HepG2 (cell line): ENCODE measurements at regions not wholly inside any gene's neighbourhood (a gene's known extent, or its start where the extent isn't known, plus 50 kb on each side); places are given as distances from the start of the nearest gene placed in this dataset.

Source experiments
- ATAC-seq: fragments of 200-7000 bp; cut with Tn5 transposase; 3 replicates; pipeline ENCODE4 v1.9.1; 2020; ENCODE audit warnings: mild to moderate bottlenecking, moderate library complexity
- BruUV-seq: library from RNA; stranded (reverse); fragments of 400-500 nt; replicated peaks from 2 replicates; lab custom pipeline; 2021; lab: Mats Ljungman, UMichigan
- CTCF ChIA-PET: fragments of 300-600 bp; formaldehyde crosslinking; extraction: SDS; loops from one replicate; lab custom pipeline; 2021; ENCODE audit warnings: low total read pairs, inconsistent platforms, low intra/inter-chr PET ratio; lab: Yijun Ruan, JAX
- POLR2A ChIA-PET: fragments of 350-600 bp; sonication (Branson Sonifier 250); formaldehyde crosslinking; loops from one replicate; lab custom pipeline; 2020; ENCODE audit warnings: antibody characterized with exemption, inconsistent platforms; lab: Yijun Ruan, JAX
- DNase-seq: peaks from one replicate; pipeline ENCODE4 v3.0.0-alpha.2; 2015; ENCODE audit warnings: low spot score
- FAIRE-seq: peaks from 3 replicates; lab custom pipeline; 2011; peaks lifted over from hg19 to GRCh38; lab: Jason Lieb, UNC
- H2AFZ ChIP-seq: one replicate; pipeline ENCODE4 v1.6.1; 2011; ENCODE audit warnings: low read length, inconsistent platforms
- H3K27ac ChIP-seq: fragments of 300-600 bp; 3 replicates; pipeline ENCODE4 v1.8.0; 2011; ENCODE audit warnings: mixed run types, mild to moderate bottlenecking, mixed read lengths, low read length, inconsistent platforms; ENCODE audit not compliant: insufficient read depth; ENCODE audit errors: extremely low read length
- H3K27me3 ChIP-seq, 2 experiments: fragments of 200-600 bp in 1 of 2; 2 replicates in 1 of 2; 3 replicates in 1 of 2; pipeline versions ENCODE4 v1.6.0 to v1.8.0; 2011; ENCODE audit warnings: low read length in 2 of 2, mild to moderate bottlenecking in 2 of 2, moderate library complexity in 2 of 2, inconsistent platforms in 1 of 2; ENCODE audit not compliant: insufficient read depth in 2 of 2, control insufficient read depth in 1 of 2
- H3K36me3 ChIP-seq, 2 experiments: fragments of 200-600 bp in 1 of 2; replicated peaks in 1 of 2; 2 replicates in 1 of 2; 3 replicates in 1 of 2; pipeline versions ENCODE4 v1.5.1 to v1.8.0; 2011; ENCODE audit warnings: low read length in 2 of 2, inconsistent platforms in 1 of 2; ENCODE audit not compliant: insufficient read depth in 2 of 2, control insufficient read depth in 1 of 2
- H3K4me1 ChIP-seq: 2 replicates; pipeline ENCODE4 v1.5.1; 2012; ENCODE audit warnings: low read length, inconsistent platforms; ENCODE audit not compliant: insufficient read depth
- H3K4me2 ChIP-seq: 2 replicates; pipeline ENCODE4 v1.6.0; 2011; ENCODE audit warnings: low read depth, low read length, inconsistent platforms
- H3K4me3 ChIP-seq, 3 experiments: fragments of 200-600 bp in 1 of 3; sonication (generic), shearing (Covaris generic) in 1 of 3; replicated peaks in 1 of 3; 2 replicates each; pipeline ENCODE4 v1.5.1; 2011 to 2016; ENCODE audit warnings: low read length in 3 of 3, inconsistent platforms in 2 of 3, low read depth in 2 of 3, mild to moderate bottlenecking in 2 of 3, control low read depth in 1 of 3, mixed read lengths in 1 of 3; ENCODE audit not compliant: insufficient read depth in 1 of 3
- H3K79me2 ChIP-seq: one replicate; pipeline ENCODE4 v1.6.1; 2011; ENCODE audit warnings: low read length, inconsistent platforms; ENCODE audit not compliant: insufficient read depth
- H3K9ac ChIP-seq: 2 replicates; pipeline ENCODE4 v1.6.0; 2011; ENCODE audit warnings: mild to moderate bottlenecking, low read depth, low read length, inconsistent platforms; ENCODE audit not compliant: insufficient read depth
- H3K9me3 ChIP-seq: 2 replicates; pipeline ENCODE4 v1.5.1; 2012; ENCODE audit warnings: mild to moderate bottlenecking, low read length
- H4K20me1 ChIP-seq: 2 replicates; pipeline ENCODE4 v1.6.0; 2011; ENCODE audit warnings: inconsistent platforms, mild to moderate bottlenecking, low read length, moderate library complexity; ENCODE audit not compliant: insufficient read depth
- GLI4 ChIP-seq: sonication (generic); formaldehyde crosslinking; IDR thresholded peaks from 2 replicates; pipeline ENCODE4 v1.5.1; 2020; ENCODE audit warnings: missing genetic modification reagents, mild to moderate bottlenecking, moderate library complexity, borderline replicate concordance
- RFX1 ChIP-seq: fragments of 450-650 bp; IDR thresholded peaks from 2 replicates; pipeline ENCODE4 v1.6.1; 2017
- RFX3 ChIP-seq: IDR thresholded peaks from 2 replicates; pipeline ENCODE4 v1.6.1; 2016; ENCODE audit warnings: missing biosample characterization, missing genetic modification reagents
- SATB2 ChIP-seq: sonication (generic); formaldehyde crosslinking; IDR thresholded peaks from 2 replicates; pipeline ENCODE4 v1.5.0; 2020; ENCODE audit warnings: missing genetic modification reagents
- SYNCRIP ChIP-seq: fragments of 200-400 bp; formaldehyde crosslinking; IDR thresholded peaks from 2 replicates; pipeline ENCODE4 v1.6.1; 2018; ENCODE audit warnings: mild to moderate bottlenecking, low read depth, low read length; ENCODE audit not compliant: insufficient read depth
- YEATS4 ChIP-seq: sonication (generic); formaldehyde crosslinking; IDR thresholded peaks from 2 replicates; pipeline ENCODE4 v1.4.0; 2020; ENCODE audit warnings: missing genetic modification reagents, borderline replicate concordance
- ZBTB7B ChIP-seq: sonication (generic); formaldehyde crosslinking; IDR thresholded peaks from 2 replicates; pipeline ENCODE4 v1.4.0; 2020; ENCODE audit warnings: missing genetic modification reagents
- ZNF567 ChIP-seq: sonication (generic); formaldehyde crosslinking; IDR thresholded peaks from 2 replicates; pipeline ENCODE4 v1.8.1; 2023; ENCODE audit warnings: mild to moderate bottlenecking, missing genetic modification reagents, borderline replicate concordance
- ZNF816 ChIP-seq: sonication (generic); formaldehyde crosslinking; IDR thresholded peaks from 2 replicates; pipeline ENCODE4 v1.8.0; 2022; ENCODE audit warnings: missing genetic modification reagents, mild to moderate bottlenecking, borderline replicate concordance
- WGBS: methylation state at CpG from one replicate; pipeline ENCODE4 v1.1.6; 2017; ENCODE audit warnings: low lambda C conversion rate; 5-methylcytosine and 5-hydroxymethylcytosine counted together
- in situ Hi-C: cut with HindIII; loops from 2 replicates; pipeline ENCODE4 v1.10.0; 2017; ENCODE audit warnings: low pct_unique_long_range_greater_than_20kb; ENCODE audit not compliant: extremely low pct_ligation_motif_present
- intact Hi-C: fragments of 100-400 bp; cut with micrococcal nuclease; formaldehyde crosslinking; loops from one replicate; pipeline ENCODE4 v1.10.0; 2022; ENCODE audit not compliant: unreplicated experiment
- TF ChIP-seq, protein P1 (sequence below): sonication (generic); formaldehyde crosslinking; IDR thresholded peaks from 2 replicates; pipeline ENCODE4 v1.5.1; 2020; ENCODE audit warnings: mild to moderate bottlenecking, missing genetic modification reagents, moderate library complexity
- TF ChIP-seq, protein P2 (sequence below): sonication (generic); formaldehyde crosslinking; IDR thresholded peaks from 2 replicates; pipeline ENCODE4 v1.4.0; 2020; ENCODE audit warnings: mild to moderate bottlenecking, missing genetic modification reagents
- TF ChIP-seq, protein P3 (sequence below): IDR thresholded peaks from 2 replicates; pipeline ENCODE4 v1.6.1; 2016; ENCODE audit warnings: missing compliant biosample characterization, missing genetic modification reagents, borderline replicate concordance

DNA sequence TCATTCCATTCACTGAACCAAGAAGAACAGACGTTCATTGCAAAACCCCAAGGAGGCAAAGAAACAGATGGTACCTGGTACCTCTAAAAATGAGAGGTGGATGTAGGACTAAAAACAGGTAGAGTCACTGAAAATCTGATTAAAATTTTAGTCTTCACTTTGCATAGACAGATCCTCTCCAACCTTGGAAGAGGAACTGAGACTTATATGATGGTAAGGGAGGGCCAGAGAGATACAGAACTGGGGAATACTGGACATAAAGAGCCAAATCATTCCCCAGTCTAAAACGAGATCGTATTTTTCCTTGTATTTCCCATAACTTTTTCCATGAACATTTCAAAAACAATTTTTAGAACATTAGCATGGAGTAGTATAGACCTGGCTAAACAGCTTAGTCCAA lies 59.7 kb upstream of the SPOPL start:
- FAIRE-seq: no peak
- BruUV-seq: no TSS peak

DNA sequence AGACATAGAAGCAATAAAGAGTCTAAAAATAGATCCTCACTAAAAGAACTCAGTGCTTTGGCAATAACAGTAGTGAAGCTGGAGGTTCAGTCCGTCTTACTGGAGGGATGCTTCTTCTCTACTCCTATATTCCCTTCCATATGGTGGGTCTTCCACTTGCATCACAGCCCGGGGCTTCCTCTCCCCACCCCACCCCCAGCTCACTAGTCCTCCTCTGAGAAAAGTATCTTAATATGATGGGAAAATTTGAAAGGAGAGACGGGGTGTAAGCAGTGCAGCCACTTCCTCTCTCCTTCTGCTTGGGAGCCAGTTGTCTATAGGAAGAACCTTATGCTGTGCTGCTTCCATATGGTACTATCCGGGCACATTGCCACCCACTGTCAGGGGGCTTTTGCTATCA lies 57.2 kb upstream of the SPOPL start:
- H3K4me2 ChIP-seq: no peak overlapping the region
- no peak overlapping the region for H3K27ac ChIP-seq
- no peak overlapping the region for H3K4me3 ChIP-seq
- H3K9me3 ChIP-seq: no peaks in the 10 kb centered on the region
- H3K4me1 ChIP-seq: peaks cover 51% of the 10 kb centered on the region
- H3K9ac ChIP-seq: no peak overlapping the region
- intact Hi-C loops: no loop called here
- ChIA-PET CTCF (no interaction called here), POLR2A (no interaction called here)
- WGBS: 81% methylated on average over 4 of the region's 4 CpGs
- in situ Hi-C loops: no loop called here
- BruUV-seq: no TSS peak
- no peak for FAIRE-seq
- no peak for DNase-seq
- H3K79me2 ChIP-seq: no peaks in the 10 kb centered on the region
- no peak overlapping the region for H2AFZ ChIP-seq
- no peak for ATAC-seq
- no peaks in the 10 kb centered on the region for H3K36me3 ChIP-seq
- no peaks in the 10 kb centered on the region for H4K20me1 ChIP-seq
- no peaks in the 10 kb centered on the region for H3K27me3 ChIP-seq
- TF ChIP-seq SATB2 (CRISPR knock-in tag): no peak
- TF ChIP-seq ZNF567 (CRISPR knock-in tag): no peak
- no peak for TF ChIP-seq YEATS4
- TF ChIP-seq, protein P1, sequence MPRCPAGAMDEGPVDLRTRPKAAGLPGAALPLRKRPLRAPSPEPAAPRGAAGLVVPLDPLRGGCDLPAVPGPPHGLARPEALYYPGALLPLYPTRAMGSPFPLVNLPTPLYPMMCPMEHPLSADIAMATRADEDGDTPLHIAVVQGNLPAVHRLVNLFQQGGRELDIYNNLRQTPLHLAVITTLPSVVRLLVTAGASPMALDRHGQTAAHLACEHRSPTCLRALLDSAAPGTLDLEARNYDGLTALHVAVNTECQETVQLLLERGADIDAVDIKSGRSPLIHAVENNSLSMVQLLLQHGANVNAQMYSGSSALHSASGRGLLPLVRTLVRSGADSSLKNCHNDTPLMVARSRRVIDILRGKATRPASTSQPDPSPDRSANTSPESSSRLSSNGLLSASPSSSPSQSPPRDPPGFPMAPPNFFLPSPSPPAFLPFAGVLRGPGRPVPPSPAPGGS: no peak

More for the DNA sequence above, 59.7 kb upstream of the SPOPL start:
- H3K4me1 ChIP-seq: peaks cover 51% of the 10 kb centered on the region
- TF ChIP-seq, protein P2, sequence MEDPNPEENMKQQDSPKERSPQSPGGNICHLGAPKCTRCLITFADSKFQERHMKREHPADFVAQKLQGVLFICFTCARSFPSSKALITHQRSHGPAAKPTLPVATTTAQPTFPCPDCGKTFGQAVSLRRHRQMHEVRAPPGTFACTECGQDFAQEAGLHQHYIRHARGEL (CRISPR knock-in tag): no peak
- TF ChIP-seq RFX1 (no peak), ZNF816 (CRISPR knock-in tag) (no peak), GLI4 (CRISPR knock-in tag) (no peak), ZBTB7B (CRISPR knock-in tag) (no peak), SYNCRIP (no peak), RFX3 (CRISPR knock-in tag) (no peak)
- TF ChIP-seq, protein P3, sequence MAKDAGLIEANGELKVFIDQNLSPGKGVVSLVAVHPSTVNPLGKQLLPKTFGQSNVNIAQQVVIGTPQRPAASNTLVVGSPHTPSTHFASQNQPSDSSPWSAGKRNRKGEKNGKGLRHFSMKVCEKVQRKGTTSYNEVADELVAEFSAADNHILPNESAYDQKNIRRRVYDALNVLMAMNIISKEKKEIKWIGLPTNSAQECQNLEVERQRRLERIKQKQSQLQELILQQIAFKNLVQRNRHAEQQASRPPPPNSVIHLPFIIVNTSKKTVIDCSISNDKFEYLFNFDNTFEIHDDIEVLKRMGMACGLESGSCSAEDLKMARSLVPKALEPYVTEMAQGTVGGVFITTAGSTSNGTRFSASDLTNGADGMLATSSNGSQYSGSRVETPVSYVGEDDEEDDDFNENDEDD (CRISPR knock-in tag): no peak
- H3K27ac ChIP-seq: no peak overlapping the region
- no peaks in the 10 kb centered on the region for H3K27me3 ChIP-seq
- 98% methylated on average over 3 of the region's 3 CpGs for WGBS
- in situ Hi-C loops: no loop called here
- ATAC-seq (no peak), DNase-seq (no peak)
- H2AFZ ChIP-seq: no peak overlapping the region
- ChIA-PET POLR2A (no interaction called here), CTCF (no interaction called here)
- H3K9ac ChIP-seq: no peak overlapping the region
- H3K36me3 ChIP-seq: no peaks in the 10 kb centered on the region
- H3K9me3 ChIP-seq: no peaks in the 10 kb centered on the region
- H4K20me1 ChIP-seq: no peaks in the 10 kb centered on the region
- H3K79me2 ChIP-seq: no peaks in the 10 kb centered on the region
- intact Hi-C loops: no loop called here
- H3K4me2 ChIP-seq: no peak overlapping the region
- H3K4me3 ChIP-seq: no peak overlapping the region
